Islet precursor cell (in vitro differentiated cells): ENCODE measurements at regions not wholly inside any gene's neighbourhood (a gene's known extent, or its start where the extent isn't known, plus 50 kb on each side); places are given as distances from the start of the nearest gene placed in this dataset.

Source experiments
- DNase-seq: peaks from one replicate; pipeline ENCODE4 v3.0.0-alpha.2; 2018

- no peak for DNase-seq
Measured at GRCh38 chr20:60591172-60591799, 633.1 kb downstream of the CDH26 start.

DNA sequence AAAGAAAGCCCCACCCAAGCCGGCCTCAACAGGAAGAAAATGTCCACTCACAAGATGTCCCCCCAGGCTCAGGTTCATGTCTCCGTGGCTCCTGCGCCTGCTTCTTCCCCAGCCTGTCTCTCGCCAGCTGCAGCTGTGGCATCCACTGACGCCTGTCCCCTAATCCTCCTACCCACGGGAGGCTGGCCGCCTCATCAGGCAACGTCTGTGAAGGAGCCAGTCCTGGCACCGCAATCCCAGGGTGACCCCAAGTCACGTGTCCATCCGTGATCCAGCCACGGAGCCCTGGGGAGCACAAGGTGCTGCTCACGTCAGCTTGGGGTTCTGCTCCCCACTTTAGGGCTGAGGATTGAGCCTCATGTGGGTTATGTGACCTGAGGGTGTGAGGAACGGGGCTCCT, 640.3 kb downstream of the CDH26 start:
- DNase-seq: no peak

GRCh38 chr20:60599381-60599780, 641.2 kb downstream of the CDH26 start:
- DNase-seq: no peak

- DNase-seq: no peak
Measured at GRCh38 chr20:60600036-60600435, 641.8 kb downstream of the CDH26 start.

GRCh38 chr20:60624066-60624465, 628.0 kb upstream of the CDH4 start:
- DNase-seq: no peak

DNA sequence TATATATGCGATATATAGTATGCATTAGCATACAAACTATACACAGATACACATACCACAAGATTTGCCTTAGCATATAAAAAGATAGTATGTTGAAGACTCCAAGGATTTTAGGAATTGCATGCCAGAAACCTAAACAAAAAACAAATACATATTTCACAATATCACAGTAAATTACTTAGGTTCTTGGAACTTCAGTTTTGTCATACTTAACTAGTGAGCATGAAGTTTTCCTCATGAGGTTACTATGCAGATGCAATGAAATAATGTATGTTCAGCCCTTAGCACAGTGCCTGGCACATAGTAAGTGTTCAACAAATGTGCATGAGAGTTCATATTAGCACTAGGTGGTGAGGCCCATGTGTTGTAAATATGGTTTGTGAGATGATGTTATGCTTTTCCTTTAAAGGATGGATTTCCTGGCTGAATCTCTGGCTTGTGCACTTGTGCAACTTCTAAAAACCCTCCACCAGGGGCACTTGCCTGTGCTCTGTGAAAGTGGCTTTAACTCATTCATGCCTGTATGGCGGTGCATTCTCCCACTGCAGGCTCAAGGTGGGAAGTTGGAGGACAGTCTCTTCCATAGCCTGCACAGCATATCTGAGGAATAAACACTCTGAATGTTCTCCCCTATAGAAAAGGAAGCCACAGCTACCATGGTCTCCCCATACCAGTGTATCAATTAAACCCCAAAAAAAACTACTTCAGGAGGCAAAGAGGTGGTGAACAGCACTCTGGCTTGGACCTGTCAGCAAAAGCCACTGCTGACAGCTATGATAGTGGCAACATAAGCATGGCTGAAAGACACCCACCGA, 624.1 kb upstream of the CDH4 start:
- DNase-seq: no peak

GRCh38 chr20:60628749-60629148, 623.3 kb upstream of the CDH4 start:
- DNase-seq: no peak

DNA sequence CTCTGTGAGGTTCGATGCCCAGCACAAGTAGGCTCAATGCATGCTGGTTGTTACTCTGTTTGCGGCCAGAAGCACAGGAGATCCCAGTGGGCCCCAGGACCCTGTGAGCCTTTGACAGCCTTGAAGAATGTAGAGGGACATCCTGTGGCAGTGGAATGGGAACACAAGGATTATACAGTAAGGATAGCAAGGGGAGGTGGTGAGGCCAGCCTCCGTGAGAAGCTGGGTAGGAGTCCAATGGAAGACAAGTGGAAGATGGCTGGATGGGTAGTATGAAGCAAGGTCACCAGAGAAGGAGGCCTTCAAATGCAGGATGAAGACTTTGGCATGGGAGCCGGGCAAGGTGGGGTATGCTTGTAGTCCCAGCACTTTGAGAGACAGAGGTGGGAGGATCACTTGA, 622.9 kb upstream of the CDH4 start:
- DNase-seq: no peak

DNA sequence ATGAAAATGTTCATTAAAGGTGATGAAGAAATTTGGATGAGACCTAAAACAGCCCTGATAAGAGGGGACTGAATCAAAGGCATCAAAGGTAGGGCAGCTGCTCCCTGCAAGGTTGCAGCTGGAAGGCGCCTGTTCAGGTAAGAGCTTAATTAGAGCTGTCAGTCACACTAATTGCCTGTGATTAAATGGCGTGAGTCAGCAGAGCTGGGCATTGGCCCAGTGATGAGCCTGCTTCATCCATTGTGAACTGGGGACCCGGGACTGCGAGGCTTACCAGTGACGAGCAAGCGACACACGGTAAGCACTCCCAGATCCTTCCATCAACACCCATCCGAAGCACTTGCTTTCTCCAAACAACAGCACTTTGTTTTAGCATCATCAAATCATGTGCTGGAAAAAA, 621.5 kb upstream of the CDH4 start:
- no peak for DNase-seq

DNA sequence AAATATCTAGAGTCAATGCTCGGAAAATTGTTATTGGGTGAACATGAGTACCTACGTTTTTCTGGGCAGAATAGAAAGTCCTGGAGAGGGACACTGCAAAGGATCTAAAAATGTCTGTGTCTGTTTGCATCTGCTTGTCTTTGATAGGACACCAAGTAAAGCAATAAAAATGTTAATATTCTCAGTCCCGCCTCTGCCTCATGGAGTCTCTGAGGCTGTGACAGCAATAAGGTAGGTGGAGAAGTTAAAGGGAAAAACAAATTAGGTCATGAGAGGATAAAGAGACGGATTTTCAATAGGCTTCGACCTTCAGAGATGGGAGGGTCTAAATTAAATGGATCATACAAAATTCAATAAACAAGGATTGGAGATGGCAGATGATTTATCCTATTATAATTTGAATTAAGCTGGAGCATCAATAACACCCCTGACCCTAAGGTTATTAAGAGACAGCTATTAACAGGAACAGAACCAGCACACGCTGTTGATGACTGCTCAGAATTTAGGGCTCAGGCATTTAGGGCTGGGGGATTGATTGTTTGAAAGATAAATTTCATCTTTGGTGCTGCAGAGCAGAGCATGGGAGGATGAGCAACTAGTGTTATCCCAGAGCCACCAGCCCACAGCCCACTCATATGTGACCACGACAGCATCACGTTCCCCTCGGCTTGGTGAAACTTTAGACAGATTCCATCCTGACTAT, 620.3 kb upstream of the CDH4 start:
- DNase-seq: no peak

DNA sequence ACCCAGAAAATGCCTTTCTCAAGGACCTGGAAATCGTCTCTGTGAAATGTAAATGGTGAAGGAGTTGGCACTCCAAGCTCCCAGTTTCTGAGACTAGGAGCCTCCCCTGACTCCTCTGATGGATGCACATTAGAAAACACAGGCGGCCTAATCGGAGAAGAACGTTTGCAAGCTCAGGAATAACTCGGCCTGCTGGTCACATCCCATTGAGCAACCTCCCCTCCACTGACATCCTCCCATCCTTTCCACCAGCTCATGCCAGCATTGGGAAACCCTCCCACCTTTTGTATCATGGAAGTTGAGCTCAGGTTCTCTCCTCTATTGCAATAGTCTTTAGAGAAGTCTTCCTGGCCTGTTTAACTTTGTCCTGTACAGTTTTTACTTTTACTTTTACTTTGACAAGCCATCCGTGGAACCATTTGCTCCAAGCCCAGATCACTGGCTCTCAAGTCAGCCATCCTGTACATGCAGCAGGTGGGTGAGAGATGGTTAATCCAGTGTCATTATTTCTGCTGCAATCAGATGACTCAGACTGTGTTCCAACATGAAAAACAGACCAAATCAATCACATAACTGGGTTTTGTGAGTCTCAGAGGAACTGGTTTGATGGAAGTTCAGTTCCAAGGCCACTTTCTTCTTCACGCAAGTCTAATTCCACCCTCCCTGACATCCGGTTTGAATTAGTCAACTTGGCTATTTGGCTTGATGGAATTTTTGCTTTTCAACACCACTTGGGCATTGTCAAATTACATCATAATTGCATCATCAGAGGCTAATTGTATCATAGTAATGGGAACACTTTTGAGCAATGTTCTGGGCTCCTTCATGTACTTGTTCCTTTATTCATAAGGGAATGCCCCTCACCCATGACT, 619.4 kb upstream of the CDH4 start:
- no peak for DNase-seq

DNA sequence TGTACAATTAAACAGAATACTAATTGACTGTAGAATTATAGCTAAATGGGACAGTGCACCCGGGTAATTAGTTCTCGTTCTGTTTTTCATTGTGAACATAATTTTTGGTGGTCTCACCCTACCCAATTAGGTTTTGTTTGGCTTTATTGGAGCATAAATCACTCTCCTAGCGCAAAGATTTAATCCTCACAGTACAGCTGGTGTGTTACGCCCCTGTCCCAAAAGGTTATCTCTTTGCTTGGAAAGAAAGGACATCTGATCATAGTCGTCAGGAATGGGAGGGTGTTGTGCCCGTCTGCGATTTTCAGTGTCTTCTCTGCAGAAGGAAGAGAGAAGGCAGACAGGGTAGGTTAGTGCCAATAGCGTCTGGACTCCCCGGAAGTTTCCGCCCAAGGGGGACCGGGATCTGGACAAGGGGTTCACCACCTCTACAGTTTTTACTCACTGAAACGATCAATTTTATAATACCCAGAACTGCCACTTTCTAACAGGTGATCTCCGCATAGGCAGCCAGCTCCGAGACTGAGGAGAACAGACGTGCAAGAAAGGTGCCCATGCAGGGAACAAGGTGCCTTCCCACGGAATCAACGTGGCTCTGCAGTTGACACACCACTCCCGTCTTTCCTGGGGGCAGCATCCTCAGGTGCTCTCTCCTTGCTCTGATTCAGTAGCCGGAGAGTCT, 617.4 kb upstream of the CDH4 start:
- no peak for DNase-seq

- DNase-seq: no peak
Measured at GRCh38 chr20:60636417-60636816, 615.6 kb upstream of the CDH4 start.

DNA sequence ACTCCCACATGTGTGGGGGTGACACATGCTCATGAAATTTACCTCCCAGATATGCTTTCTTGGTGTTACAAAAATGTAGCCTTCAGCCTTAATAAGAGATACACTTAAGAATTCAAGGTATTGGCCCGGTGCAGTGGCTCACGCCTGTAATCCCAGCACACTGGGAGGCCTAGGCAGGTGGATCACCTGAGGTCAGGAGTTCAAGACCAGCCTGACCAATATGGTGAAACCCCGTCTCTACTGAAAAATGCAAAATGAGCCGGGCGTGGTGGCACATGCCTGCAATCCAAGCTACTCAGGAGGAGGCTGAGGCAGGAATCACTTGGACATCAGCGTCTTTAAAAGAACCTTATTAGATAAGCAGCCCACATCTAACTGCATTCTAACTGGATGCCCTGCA, 614.3 kb upstream of the CDH4 start:
- DNase-seq: no peak

GRCh38 chr20:60638430-60639098, 613.5 kb upstream of the CDH4 start:
- DNase-seq: no peak

DNA sequence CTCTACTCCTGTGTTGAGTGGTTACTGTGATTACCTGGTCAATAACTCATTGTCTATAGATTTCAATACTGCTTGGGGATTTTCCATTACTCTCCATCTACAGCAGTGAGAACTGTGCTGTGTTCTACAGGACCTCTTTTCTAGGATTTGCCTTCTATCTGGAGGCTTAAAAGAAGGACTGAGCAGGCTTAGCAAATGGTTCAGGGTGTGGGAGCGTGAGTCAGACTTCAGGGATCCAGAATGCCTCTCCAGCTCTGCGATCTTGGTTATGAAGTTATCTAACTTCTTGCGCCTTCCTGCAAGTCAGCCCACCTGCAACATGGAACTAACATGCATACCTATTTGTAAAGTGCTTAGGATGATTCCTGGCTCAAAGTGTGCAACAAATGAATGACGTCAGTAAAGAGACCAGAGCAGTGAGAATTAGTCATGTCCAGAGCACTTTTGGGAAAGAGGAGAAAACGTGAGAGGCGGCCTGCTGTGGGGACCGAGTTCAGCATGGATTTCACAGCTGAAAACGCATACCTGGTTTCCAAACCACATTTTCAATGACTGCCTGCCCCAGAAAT, 610.1 kb upstream of the CDH4 start:
- no peak for DNase-seq

DNA sequence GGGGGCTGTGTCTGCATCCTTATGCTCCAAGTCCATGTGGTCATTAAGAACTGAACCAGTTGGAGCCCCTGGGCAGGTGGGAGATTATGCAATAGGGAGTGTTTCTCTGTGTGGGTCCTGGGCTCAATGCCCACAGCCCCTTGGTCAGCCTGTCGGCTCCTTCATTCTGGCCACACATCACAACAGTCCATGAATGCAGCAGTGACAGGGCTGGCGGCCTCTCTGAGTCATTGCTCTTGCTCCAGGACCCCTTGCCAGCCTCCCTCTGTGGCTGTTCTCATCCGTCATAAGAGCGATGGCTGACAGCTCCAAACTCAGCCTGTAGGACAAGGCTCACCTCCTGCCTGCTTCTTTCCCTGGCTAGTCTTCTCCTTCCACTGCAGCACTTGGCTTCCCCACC, 609.5 kb upstream of the CDH4 start:
- no peak for DNase-seq

DNA sequence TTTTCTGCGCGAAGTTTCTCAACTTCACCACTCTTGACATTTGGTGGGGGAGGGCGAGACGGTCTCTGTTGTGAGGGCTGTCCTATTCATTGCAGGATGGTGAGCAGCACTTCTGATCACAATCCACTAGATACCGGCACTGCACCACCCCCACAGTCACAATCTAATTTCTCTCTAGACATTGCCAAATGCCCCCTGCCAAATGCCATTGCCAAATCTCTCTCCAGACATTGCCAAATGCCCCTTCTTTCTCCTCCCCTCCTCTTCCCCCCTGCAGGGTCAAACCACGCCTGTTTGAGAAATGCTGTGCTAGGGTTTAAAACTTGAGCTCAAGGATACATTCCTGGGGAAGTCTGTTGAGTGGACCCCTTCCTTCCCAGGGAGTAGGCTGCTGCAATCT, 603.5 kb upstream of the CDH4 start:
- no peak for DNase-seq

- DNase-seq: no peak
Measured at GRCh38 chr20:60649541-60649940, 602.5 kb upstream of the CDH4 start.

GRCh38 chr20:60650087-60650486, 602.0 kb upstream of the CDH4 start:
- DNase-seq: no peak

DNA sequence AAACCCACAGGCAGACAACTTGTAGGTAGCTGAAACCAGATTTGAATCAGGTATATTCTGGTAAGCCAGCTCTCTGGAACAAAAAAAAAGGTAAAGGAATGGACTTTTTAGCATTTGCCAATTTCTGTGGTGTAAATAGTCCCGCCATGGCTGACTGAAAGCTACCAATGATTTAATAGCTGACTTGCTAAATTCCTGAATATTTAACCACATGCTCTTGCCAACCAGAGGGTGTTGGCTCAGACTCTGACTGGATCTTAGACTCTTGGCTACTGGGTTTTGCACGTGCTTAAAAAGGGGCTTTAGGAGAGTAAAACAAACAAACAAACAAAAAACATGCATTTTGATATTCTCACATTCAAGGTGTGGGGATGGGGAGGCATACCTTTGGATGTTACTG, 600.0 kb upstream of the CDH4 start:
- DNase-seq: no peak

DNA sequence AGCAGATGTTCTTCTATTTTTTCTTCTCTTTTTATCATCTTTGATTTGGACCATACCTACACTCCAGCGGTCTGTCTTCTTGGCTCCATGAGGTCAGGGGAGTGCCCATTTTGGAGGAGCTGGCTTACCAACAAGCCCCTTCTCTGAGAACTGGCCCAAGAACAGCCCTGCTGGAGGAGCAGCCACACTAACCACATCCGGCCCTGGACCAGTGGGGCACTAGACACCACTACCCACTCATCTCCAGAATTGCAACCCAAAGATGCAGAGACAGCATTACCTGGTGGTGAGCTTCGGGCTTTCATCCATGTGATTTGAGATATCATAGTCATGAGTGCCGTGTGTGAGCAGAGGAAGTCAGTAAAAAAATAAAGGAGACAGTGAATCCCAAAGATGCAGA, 599.4 kb upstream of the CDH4 start:
- DNase-seq: no peak
